ENCODE measurements at regions not wholly inside any gene's neighbourhood (a gene's known extent, or its start where the extent isn't known, plus 50 kb on each side); places are given as distances from the start of the nearest gene placed in this dataset.

GRCh38 chr1:190739926-190740325, 262.3 kb upstream of the BRINP3 start:
- Mint-ChIP-seq H3K36me3 (no peaks in the 10 kb centered on the region), H3K4me1 (no peaks in the 10 kb centered on the region), H3K27me3 (ENCODE audit: low read depth) (no peaks in the 10 kb centered on the region), H3K4me3 (no peak overlapping the region), H3K27ac (no peak overlapping the region), H3K9me3 (no peaks in the 10 kb centered on the region)
- ATAC-seq: no peak
- ChIA-PET POLR2A (no interaction called here), CTCF (no interaction called here)
- DNase-seq (ENCODE audit: low spot score): no peak
- TF ChIP-seq, protein P1, sequence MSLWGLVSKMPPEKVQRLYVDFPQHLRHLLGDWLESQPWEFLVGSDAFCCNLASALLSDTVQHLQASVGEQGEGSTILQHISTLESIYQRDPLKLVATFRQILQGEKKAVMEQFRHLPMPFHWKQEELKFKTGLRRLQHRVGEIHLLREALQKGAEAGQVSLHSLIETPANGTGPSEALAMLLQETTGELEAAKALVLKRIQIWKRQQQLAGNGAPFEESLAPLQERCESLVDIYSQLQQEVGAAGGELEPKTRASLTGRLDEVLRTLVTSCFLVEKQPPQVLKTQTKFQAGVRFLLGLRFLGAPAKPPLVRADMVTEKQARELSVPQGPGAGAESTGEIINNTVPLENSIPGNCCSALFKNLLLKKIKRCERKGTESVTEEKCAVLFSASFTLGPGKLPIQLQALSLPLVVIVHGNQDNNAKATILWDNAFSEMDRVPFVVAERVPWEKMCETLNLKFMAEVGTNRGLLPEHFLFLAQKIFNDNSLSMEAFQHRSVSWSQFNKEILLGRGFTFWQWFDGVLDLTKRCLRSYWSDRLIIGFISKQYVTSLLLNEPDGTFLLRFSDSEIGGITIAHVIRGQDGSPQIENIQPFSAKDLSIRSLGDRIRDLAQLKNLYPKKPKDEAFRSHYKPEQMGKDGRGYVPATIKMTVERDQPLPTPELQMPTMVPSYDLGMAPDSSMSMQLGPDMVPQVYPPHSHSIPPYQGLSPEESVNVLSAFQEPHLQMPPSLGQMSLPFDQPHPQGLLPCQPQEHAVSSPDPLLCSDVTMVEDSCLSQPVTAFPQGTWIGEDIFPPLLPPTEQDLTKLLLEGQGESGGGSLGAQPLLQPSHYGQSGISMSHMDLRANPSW (CRISPR knock-in tag; conservative IDR thresholded peaks at IDR 0.05; ENCODE audit: low read depth): no peak
- TF ChIP-seq, protein P2, sequence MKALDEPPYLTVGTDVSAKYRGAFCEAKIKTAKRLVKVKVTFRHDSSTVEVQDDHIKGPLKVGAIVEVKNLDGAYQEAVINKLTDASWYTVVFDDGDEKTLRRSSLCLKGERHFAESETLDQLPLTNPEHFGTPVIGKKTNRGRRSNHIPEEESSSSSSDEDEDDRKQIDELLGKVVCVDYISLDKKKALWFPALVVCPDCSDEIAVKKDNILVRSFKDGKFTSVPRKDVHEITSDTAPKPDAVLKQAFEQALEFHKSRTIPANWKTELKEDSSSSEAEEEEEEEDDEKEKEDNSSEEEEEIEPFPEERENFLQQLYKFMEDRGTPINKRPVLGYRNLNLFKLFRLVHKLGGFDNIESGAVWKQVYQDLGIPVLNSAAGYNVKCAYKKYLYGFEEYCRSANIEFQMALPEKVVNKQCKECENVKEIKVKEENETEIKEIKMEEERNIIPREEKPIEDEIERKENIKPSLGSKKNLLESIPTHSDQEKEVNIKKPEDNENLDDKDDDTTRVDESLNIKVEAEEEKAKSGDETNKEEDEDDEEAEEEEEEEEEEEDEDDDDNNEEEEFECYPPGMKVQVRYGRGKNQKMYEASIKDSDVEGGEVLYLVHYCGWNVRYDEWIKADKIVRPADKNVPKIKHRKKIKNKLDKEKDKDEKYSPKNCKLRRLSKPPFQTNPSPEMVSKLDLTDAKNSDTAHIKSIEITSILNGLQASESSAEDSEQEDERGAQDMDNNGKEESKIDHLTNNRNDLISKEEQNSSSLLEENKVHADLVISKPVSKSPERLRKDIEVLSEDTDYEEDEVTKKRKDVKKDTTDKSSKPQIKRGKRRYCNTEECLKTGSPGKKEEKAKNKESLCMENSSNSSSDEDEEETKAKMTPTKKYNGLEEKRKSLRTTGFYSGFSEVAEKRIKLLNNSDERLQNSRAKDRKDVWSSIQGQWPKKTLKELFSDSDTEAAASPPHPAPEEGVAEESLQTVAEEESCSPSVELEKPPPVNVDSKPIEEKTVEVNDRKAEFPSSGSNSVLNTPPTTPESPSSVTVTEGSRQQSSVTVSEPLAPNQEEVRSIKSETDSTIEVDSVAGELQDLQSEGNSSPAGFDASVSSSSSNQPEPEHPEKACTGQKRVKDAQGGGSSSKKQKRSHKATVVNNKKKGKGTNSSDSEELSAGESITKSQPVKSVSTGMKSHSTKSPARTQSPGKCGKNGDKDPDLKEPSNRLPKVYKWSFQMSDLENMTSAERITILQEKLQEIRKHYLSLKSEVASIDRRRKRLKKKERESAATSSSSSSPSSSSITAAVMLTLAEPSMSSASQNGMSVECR (CRISPR knock-in tag; IDR thresholded peaks at IDR 0.05; ENCODE audit: borderline replicate concordance): no peak
- TF ChIP-seq ATF3 (CRISPR knock-in tag; conservative IDR thresholded peaks at IDR 0.05) (no peak), CREB1 (CRISPR knock-in tag; IDR thresholded peaks at IDR 0.05) (no peak), EMX1 (CRISPR knock-in tag; IDR thresholded peaks at IDR 0.05) (no peak), ZNF423 (CRISPR knock-in tag; IDR thresholded peaks at IDR 0.05) (no peak), GRHL2 (CRISPR knock-in tag; IDR thresholded peaks at IDR 0.05; ENCODE audit: insufficient replicate concordance, severe bottlenecking) (no peak), ZNF121 (CRISPR knock-in tag; IDR thresholded peaks at IDR 0.05) (no peak), FOXP4 (CRISPR knock-in tag; IDR thresholded peaks at IDR 0.05) (no peak), PRDM15 (CRISPR knock-in tag; IDR thresholded peaks at IDR 0.05) (no peak), NFATC4 (CRISPR knock-in tag; IDR thresholded peaks at IDR 0.05) (no peak), ESRRA (CRISPR knock-in tag; IDR thresholded peaks at IDR 0.05; ENCODE audit: borderline replicate concordance) (no peak), ZNF317 (CRISPR knock-in tag; IDR thresholded peaks at IDR 0.05; ENCODE audit: borderline replicate concordance, low read depth) (no peak), NR2C2 (CRISPR knock-in tag; IDR thresholded peaks at IDR 0.05) (no peak), IRF2 (CRISPR knock-in tag; IDR thresholded peaks at IDR 0.05; ENCODE audit: borderline replicate concordance, low read depth) (no peak)
- TF ChIP-seq, protein P3, sequence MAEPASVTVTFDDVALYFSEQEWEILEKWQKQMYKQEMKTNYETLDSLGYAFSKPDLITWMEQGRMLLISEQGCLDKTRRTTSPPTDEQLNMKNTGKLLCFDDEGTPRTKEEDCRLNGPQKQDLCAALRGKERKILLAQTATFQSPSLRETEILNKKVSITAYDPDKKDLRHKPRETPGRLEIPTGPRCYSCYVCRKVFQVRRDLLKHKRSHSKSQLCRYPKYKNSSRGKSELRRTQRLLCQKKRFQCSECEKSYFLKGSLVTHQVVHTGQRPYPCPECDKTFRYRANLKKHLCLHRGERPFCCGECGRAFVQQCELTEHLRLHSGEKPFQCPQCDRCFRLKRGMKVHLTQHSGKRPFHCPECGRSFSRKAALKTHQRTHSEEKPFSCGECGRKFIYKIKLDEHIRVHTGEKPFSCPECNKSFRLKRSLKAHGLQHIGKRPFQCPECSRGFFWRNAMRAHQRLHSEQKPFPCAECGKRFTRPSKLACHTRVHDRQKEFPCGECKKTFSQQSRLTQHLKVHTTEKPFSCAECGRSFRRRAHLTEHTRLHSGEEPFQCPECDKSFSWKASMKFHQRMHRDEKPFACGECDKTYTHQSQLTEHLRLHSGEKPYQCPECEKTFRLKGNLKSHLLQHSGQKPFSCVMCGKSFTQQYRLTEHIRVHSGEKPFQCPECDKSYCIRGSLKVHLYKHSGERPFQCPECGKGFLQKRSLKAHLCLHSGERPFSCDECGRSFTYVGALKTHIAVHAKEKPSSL (CRISPR knock-in tag; conservative IDR thresholded peaks at IDR 0.05): no peak
